ENCODE measurements at regions not wholly inside any gene's neighbourhood (a gene's known extent, or its start where the extent isn't known, plus 50 kb on each side); places are given as distances from the start of the nearest gene placed in this dataset.

DNA sequence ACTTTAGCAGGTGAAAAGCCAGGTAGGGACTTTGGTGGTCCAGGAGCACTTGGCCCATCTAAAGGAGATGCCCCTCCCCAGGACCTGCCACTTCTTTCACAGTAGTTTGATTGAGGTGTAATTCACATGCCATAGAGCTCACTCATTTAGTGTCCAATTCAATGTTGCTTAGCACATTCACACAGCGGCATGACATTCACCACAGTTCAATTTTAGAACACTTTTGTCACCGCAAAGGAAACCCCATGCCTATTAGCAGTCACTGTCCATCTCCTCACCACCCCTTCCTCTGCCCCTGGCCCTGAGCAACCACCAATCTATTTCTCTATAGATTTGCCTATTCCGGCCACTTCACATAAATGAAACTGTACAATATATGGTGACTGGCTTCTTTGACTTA lies 211.6 kb upstream of the ZMIZ1 start:
- no peaks in the 10 kb centered on the region for H3K79me2 ChIP-seq (ENCODE audit: insufficient read depth, low read length)
- ATAC-seq, result no peak
- intact Hi-C loops (cut with micrococcal nuclease), result no loop called here
- DNase-seq (ENCODE audit: low read depth, low spot score), result no peak
- no peaks in the 10 kb centered on the region for H3K9me2 ChIP-seq (ENCODE audit: insufficient read depth)
- H4K20me1 ChIP-seq (ENCODE audit: insufficient read depth), result no peaks in the 10 kb centered on the region
- H3K9ac ChIP-seq (ENCODE audit: low read length), result no peak overlapping the region
- no peak overlapping the region for H3K27ac ChIP-seq (ENCODE audit: low read depth, low read length)
- TF ChIP-seq RAD21 (IDR thresholded peaks at IDR 0.05; ENCODE audit: low read depth) (no peak), ZNF274 (IDR thresholded peaks at IDR 0.05; ENCODE audit: low read depth, low read length) (no peak), EZH2phosphoT487 (IDR thresholded peaks at IDR 0.05; ENCODE audit: borderline replicate concordance) (no peak), TCF7L2 (IDR thresholded peaks at IDR 0.05; ENCODE audit: borderline replicate concordance, extremely low read depth, insufficient read depth, insufficient read length) (no peak), POLR2AphosphoS5 (IDR thresholded peaks at IDR 0.05; ENCODE audit: low read depth, low read length) (no peak), ELF1 (IDR thresholded peaks at IDR 0.05; ENCODE audit: borderline replicate concordance, low read depth) (no peak), YY1 (IDR thresholded peaks at IDR 0.05; ENCODE audit: extremely low read depth, insufficient replicate concordance, low read depth, low read length) (no peak), SRF (IDR thresholded peaks at IDR 0.05; ENCODE audit: low read depth) (no peak), REST (IDR thresholded peaks at IDR 0.05; ENCODE audit: low read depth) (no peak)
- no peaks in the 10 kb centered on the region for H3K36me3 ChIP-seq (ENCODE audit: control insufficient read depth in 1 of 2, insufficient read depth in 2 of 2, low read length in 2 of 2)
- H3K27me3 ChIP-seq (ENCODE audit: insufficient read depth, low read length), result peaks cover 5% of the 10 kb centered on the region; the same call in 1 of the 2 replicates
- H3K4me2 ChIP-seq (ENCODE audit: low read length), result no peak overlapping the region
- ChIA-PET CTCF (no interaction called here), POLR2A (no interaction called here), RAD21 (ENCODE audit: low non-redundant PET in 1 of 2, low total read pairs in 2 of 2, uncharacterized antibody in 2 of 2, unreplicated experiment in 2 of 2) (no interaction called here)
- peaks cover 0 to 5% of the 10 kb centered on the region in 2 experiments; a peak in 2 of 4 replicates for H3K4me1 ChIP-seq (ENCODE audit: control insufficient read depth in 1 of 2, insufficient read depth in 2 of 2, low read length in 2 of 2)
- H3K9me3 ChIP-seq (ENCODE audit: control insufficient read depth in 1 of 2, insufficient read depth in 1 of 2, low read depth in 1 of 2, low read length in 2 of 2), result no peaks in the 10 kb centered on the region
- H3K4me3 ChIP-seq (replicated peaks in 1 of 2; ENCODE audit: low read depth in 1 of 2, low read length in 2 of 2), result no peak overlapping the region
- no TSS peak for BruUV-seq (replicated peaks)
- no peak overlapping the region for H2AFZ ChIP-seq (ENCODE audit: low read depth, low read length, poor library complexity, severe bottlenecking)

Data from HCT116 (cell line).